Activated CD8-positive, alpha-beta T cell treated with anti-CD3 and anti-CD28 coated beads for 36 hours (primary cell): ENCODE measurements at regions not wholly inside any gene's neighbourhood (a gene's known extent, or its start where the extent isn't known, plus 50 kb on each side); places are given as distances from the start of the nearest gene placed in this dataset.

Experiments used
- ATAC-seq: fragments of 200-7000 bp; cut with Tn5 transposase; one replicate; pipeline ENCODE4 v1.10.0; 2021; ENCODE audit warnings: mild to moderate bottlenecking, moderate library complexity
- CTCF ChIA-PET: fragments of 350-600 bp; sonication (Branson Sonifier 250); formaldehyde crosslinking; loops from one replicate; lab custom pipeline; 2021; ENCODE audit warnings: antibody characterized with exemption; lab: Charles Lee
- POLR2A ChIA-PET: fragments of 350-600 bp; sonication (Branson Sonifier 250); formaldehyde crosslinking; loops from one replicate; lab custom pipeline; 2021; ENCODE audit warnings: antibody characterized with exemption; lab: Charles Lee
- DNase-seq: peaks from one replicate; pipeline ENCODE4 v3.0.0-alpha.2; 2020
- H3K27ac Mint-ChIP-seq: one replicate; pipeline ENCODE4 v1.8.0; 2021; ENCODE audit warnings: mild to moderate bottlenecking, mixed read lengths
- H3K27me3 Mint-ChIP-seq: one replicate; pipeline ENCODE4 v1.8.0; 2021; ENCODE audit warnings: mixed read lengths
- H3K36me3 Mint-ChIP-seq: one replicate; pipeline ENCODE4 v1.8.0; 2021; ENCODE audit warnings: low read depth, mixed read lengths
- H3K4me1 Mint-ChIP-seq: one replicate; pipeline ENCODE4 v1.8.0; 2021; ENCODE audit warnings: low read depth, mixed read lengths
- H3K4me3 Mint-ChIP-seq: one replicate; pipeline ENCODE4 v1.8.0; 2021; ENCODE audit warnings: mild to moderate bottlenecking, moderate library complexity, mixed read lengths
- H3K9me3 Mint-ChIP-seq: one replicate; pipeline ENCODE4 v1.8.0; 2021; ENCODE audit warnings: mixed read lengths
- CTCF ChIP-seq: fragments of 200-600 bp; IDR thresholded peaks from one replicate; pipeline ENCODE4 v1.8.0; 2022; ENCODE audit warnings: antibody characterized with exemption, mild to moderate bottlenecking
- intact Hi-C: fragments of 100-400 bp; cut with micrococcal nuclease; formaldehyde crosslinking; loops from one replicate; pipeline ENCODE4 v1.10.0; 2022

GRCh38 chr3:8399686-8400085, 101.9 kb upstream of the LMCD1 start:
- no peak overlapping the region for H3K27ac Mint-ChIP-seq
- ATAC-seq, result no peak
- DNase-seq, result no peak

GRCh38 chr3:8400911-8401310, 100.7 kb upstream of the LMCD1 start:
- Mint-ChIP-seq H3K9me3 (peaks cover 4% of the 10 kb centered on the region), H3K4me1 (no peaks in the 10 kb centered on the region), H3K36me3 (no peaks in the 10 kb centered on the region), H3K27me3 (no peaks in the 10 kb centered on the region), H3K27ac (no peak overlapping the region), H3K4me3 (no peak overlapping the region)
- POLR2A ChIA-PET, result no interaction called here
- TF ChIP-seq CTCF, result no peak
- DNase-seq (no peak), ATAC-seq (no peak)
- intact Hi-C loops, result no loop called here
- CTCF ChIA-PET, result interaction anchor here (1.2 kb wide), 1 partner anchor 16 kb away, joined by 3 read pairs; no protein-coding TSS in a partner anchor

More at GRCh38 chr3:8399686-8400085, 101.9 kb upstream of the LMCD1 start:
- H3K27me3 Mint-ChIP-seq, result no peaks in the 10 kb centered on the region
- no peaks in the 10 kb centered on the region for H3K9me3 Mint-ChIP-seq
- H3K4me3 Mint-ChIP-seq, result no peak overlapping the region
- TF ChIP-seq CTCF, result no peak
- POLR2A ChIA-PET, result no interaction called here
- CTCF ChIA-PET, result interaction anchor here (0.9 to 1.2 kb wide), 4 partner anchors 17 to 160 kb away, joined by 3 read pairs; no protein-coding TSS in a partner anchor
- H3K4me1 Mint-ChIP-seq, result no peaks in the 10 kb centered on the region
- intact Hi-C loops, result no loop called here
- no peaks in the 10 kb centered on the region for H3K36me3 Mint-ChIP-seq

- no peak for ATAC-seq
Observed at GRCh38 chr3:8403996-8404395, 97.6 kb upstream of the LMCD1 start.

GRCh38 chr3:8405144-8405543, 96.5 kb upstream of the LMCD1 start:
- no peak for TF ChIP-seq CTCF
- H3K4me3 Mint-ChIP-seq, result no peak overlapping the region
- ChIA-PET POLR2A (interaction anchor here (0.6 kb wide), 1 partner anchor 1530 kb away, joined by 3 read pairs; no protein-coding TSS in a partner anchor), CTCF (interaction anchor here (2.3 kb wide), 1 partner anchor 12 kb away, joined by 11 read pairs; no protein-coding TSS in a partner anchor)
- intact Hi-C loops, result no loop called here
- no peak overlapping the region for H3K27ac Mint-ChIP-seq
- H3K9me3 Mint-ChIP-seq, result peaks cover 9% of the 10 kb centered on the region
- DNase-seq (no peak), ATAC-seq (no peak)
- no peaks in the 10 kb centered on the region for H3K36me3 Mint-ChIP-seq
- H3K4me1 Mint-ChIP-seq, result no peaks in the 10 kb centered on the region
- no peaks in the 10 kb centered on the region for H3K27me3 Mint-ChIP-seq

More at GRCh38 chr3:8403996-8404395, 97.6 kb upstream of the LMCD1 start:
- Mint-ChIP-seq H3K9me3 (peaks cover 9% of the 10 kb centered on the region), H3K4me3 (no peak overlapping the region), H3K4me1 (no peaks in the 10 kb centered on the region), H3K27me3 (no peaks in the 10 kb centered on the region), H3K36me3 (no peaks in the 10 kb centered on the region), H3K27ac (no peak overlapping the region)
- intact Hi-C loops, result no loop called here
- no peak for TF ChIP-seq CTCF
- ChIA-PET POLR2A (no interaction called here), CTCF (interaction anchor here (1.3 to 2.8 kb wide), 2 partner anchors 11 to 13 kb away, joined by 3 to 14 read pairs; no protein-coding TSS in a partner anchor)
- DNase-seq, result no peak

GRCh38 chr3:8406479-8406878, 95.1 kb upstream of the LMCD1 start:
- H3K9me3 Mint-ChIP-seq, result peaks cover 9% of the 10 kb centered on the region
- H3K27me3 Mint-ChIP-seq, result no peaks in the 10 kb centered on the region
- no peak for ATAC-seq
- no peak overlapping the region for H3K27ac Mint-ChIP-seq
- no peaks in the 10 kb centered on the region for H3K36me3 Mint-ChIP-seq
- ChIA-PET CTCF (interaction anchor here (0.9 to 2.3 kb wide), 2 partner anchors 11 to 104 kb away, joined by 3 to 11 read pairs; no protein-coding TSS in a partner anchor), POLR2A (no interaction called here)
- no peak for TF ChIP-seq CTCF
- intact Hi-C loops, result no loop called here
- no peaks in the 10 kb centered on the region for H3K4me1 Mint-ChIP-seq
- no peak for DNase-seq
- no peak overlapping the region for H3K4me3 Mint-ChIP-seq
